SK-N-SH treated with all-trans-retinoic acid at 6 μM for 48 hours (cell line): ENCODE measurements at regions not wholly inside any gene's neighbourhood (a gene's known extent, or its start where the extent isn't known, plus 50 kb on each side); places are given as distances from the start of the nearest gene placed in this dataset.

Experiments used
- ATAC-seq: fragments of 200-7000 bp; cut with Tn5 transposase; 3 replicates; pipeline ENCODE4 v1.9.1; 2020; ENCODE audit warnings: mild to moderate bottlenecking, moderate library complexity
- ARNTL ChIP-seq: fragments of 450-650 bp; formaldehyde crosslinking; IDR thresholded peaks from 2 replicates; pipeline ENCODE4 v1.5.0; 2020; ENCODE audit warnings: low read depth, mild to moderate bottlenecking, moderate library complexity, borderline replicate concordance
- BACH2 ChIP-seq: fragments of 250-450 bp; sonication (Bioruptor Pico); IDR thresholded peaks from 2 replicates; pipeline ENCODE4 v1.9.0; 2021; ENCODE audit warnings: mild to moderate bottlenecking, borderline replicate concordance
- CREB5 ChIP-seq: fragments of 250-450 bp; sonication (Bioruptor Pico); IDR thresholded peaks from 2 replicates; pipeline ENCODE4 v1.5.1; 2020; ENCODE audit warnings: low read depth, mild to moderate bottlenecking, moderate library complexity
- CSRNP3 ChIP-seq: fragments of 250-450 bp; sonication (Bioruptor Pico); IDR thresholded peaks from 2 replicates; pipeline ENCODE4 v1.5.1; 2021; ENCODE audit warnings: mild to moderate bottlenecking, moderate library complexity
- GLIS3 ChIP-seq: fragments of 250-450 bp; sonication (Bioruptor Pico); IDR thresholded peaks from 2 replicates; pipeline ENCODE4 v1.5.0; 2020; ENCODE audit warnings: mild to moderate bottlenecking, moderate library complexity
- ISL1 ChIP-seq: fragments of 250-450 bp; sonication (Bioruptor Pico); IDR thresholded peaks from 2 replicates; pipeline ENCODE4 v2.1.2; 2022; ENCODE audit warnings: mild to moderate bottlenecking, moderate library complexity
- POU6F1 ChIP-seq: fragments of 250-450 bp; sonication (Bioruptor Pico); IDR thresholded peaks from 2 replicates; pipeline ENCODE4 v1.8.0; 2021; ENCODE audit warnings: low read depth, mild to moderate bottlenecking, moderate library complexity, borderline replicate concordance
- PPARA ChIP-seq: fragments of 250-450 bp; sonication (Bioruptor Pico); IDR thresholded peaks from 2 replicates; pipeline ENCODE4 v1.5.0; 2020; ENCODE audit warnings: mild to moderate bottlenecking, borderline replicate concordance
- RARB ChIP-seq: fragments of 250-450 bp; sonication (Bioruptor Pico); IDR thresholded peaks from 2 replicates; pipeline ENCODE4 v1.8.0; 2021; ENCODE audit warnings: mild to moderate bottlenecking, moderate library complexity
- SNAI2 ChIP-seq: fragments of 250-450 bp; sonication (Bioruptor Pico); IDR thresholded peaks from 2 replicates; pipeline ENCODE4 v1.5.0; 2020; ENCODE audit warnings: mild to moderate bottlenecking, moderate library complexity
- TCF4 ChIP-seq: fragments of 250-450 bp; sonication (Bioruptor Pico); IDR thresholded peaks from 2 replicates; pipeline ENCODE4 v1.8.0; 2021; ENCODE audit warnings: mild to moderate bottlenecking, moderate library complexity, borderline replicate concordance
- TOX ChIP-seq: fragments of 250-450 bp; sonication (Bioruptor Pico); IDR thresholded peaks from 2 replicates; pipeline ENCODE4 v1.8.0; 2021; ENCODE audit warnings: mild to moderate bottlenecking, moderate library complexity, borderline replicate concordance
- ZFP3 ChIP-seq: fragments of 250-450 bp; sonication (Bioruptor Pico); IDR thresholded peaks from 2 replicates; pipeline ENCODE4 v1.5.0; 2020; ENCODE audit warnings: mild to moderate bottlenecking, moderate library complexity
- ZFP30 ChIP-seq: fragments of 450-650 bp; formaldehyde crosslinking; IDR thresholded peaks from 2 replicates; pipeline ENCODE4 v1.5.0; 2022; ENCODE audit warnings: mild to moderate bottlenecking, moderate library complexity
- ZNF565 ChIP-seq: fragments of 450-650 bp; formaldehyde crosslinking; conservative IDR thresholded peaks from 2 replicates; pipeline ENCODE4 v1.5.0; 2020; ENCODE audit warnings: low read depth, mild to moderate bottlenecking, moderate library complexity
- ZNF70 ChIP-seq: fragments of 450-650 bp; formaldehyde crosslinking; IDR thresholded peaks from 2 replicates; pipeline ENCODE4 v1.5.0; 2020; ENCODE audit warnings: mild to moderate bottlenecking, moderate library complexity
- ZNF8 ChIP-seq: fragments of 450-650 bp; formaldehyde crosslinking; IDR thresholded peaks from 2 replicates; pipeline ENCODE4 v1.5.0; 2020; ENCODE audit warnings: mild to moderate bottlenecking, moderate library complexity
- TF ChIP-seq, protein P1 (sequence below): fragments of 250-450 bp; sonication (Bioruptor Pico); IDR thresholded peaks from 2 replicates; pipeline ENCODE4 v1.5.0; 2020; ENCODE audit warnings: mild to moderate bottlenecking, moderate library complexity

GRCh38 chr13:29925457-29926097 lies 75.2 kb upstream of the UBL3 start:
- TF ChIP-seq, protein P1, sequence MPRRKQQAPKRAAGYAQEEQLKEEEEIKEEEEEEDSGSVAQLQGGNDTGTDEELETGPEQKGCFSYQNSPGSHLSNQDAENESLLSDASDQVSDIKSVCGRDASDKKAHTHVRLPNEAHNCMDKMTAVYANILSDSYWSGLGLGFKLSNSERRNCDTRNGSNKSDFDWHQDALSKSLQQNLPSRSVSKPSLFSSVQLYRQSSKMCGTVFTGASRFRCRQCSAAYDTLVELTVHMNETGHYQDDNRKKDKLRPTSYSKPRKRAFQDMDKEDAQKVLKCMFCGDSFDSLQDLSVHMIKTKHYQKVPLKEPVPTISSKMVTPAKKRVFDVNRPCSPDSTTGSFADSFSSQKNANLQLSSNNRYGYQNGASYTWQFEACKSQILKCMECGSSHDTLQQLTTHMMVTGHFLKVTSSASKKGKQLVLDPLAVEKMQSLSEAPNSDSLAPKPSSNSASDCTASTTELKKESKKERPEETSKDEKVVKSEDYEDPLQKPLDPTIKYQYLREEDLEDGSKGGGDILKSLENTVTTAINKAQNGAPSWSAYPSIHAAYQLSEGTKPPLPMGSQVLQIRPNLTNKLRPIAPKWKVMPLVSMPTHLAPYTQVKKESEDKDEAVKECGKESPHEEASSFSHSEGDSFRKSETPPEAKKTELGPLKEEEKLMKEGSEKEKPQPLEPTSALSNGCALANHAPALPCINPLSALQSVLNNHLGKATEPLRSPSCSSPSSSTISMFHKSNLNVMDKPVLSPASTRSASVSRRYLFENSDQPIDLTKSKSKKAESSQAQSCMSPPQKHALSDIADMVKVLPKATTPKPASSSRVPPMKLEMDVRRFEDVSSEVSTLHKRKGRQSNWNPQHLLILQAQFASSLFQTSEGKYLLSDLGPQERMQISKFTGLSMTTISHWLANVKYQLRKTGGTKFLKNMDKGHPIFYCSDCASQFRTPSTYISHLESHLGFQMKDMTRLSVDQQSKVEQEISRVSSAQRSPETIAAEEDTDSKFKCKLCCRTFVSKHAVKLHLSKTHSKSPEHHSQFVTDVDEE (CRISPR knock-in tag) = no peak
- TF ChIP-seq BACH2 (CRISPR knock-in tag) (no peak), PPARA (CRISPR knock-in tag) (no peak)
- ATAC-seq = peak; percentile 5; the same call in 2 of the 3 replicates

GRCh38 chr13:29924482-29925350 lies 74.3 kb upstream of the UBL3 start:
- ATAC-seq = peak; percentile 44; the same call in 2 of the 3 replicates
- TF ChIP-seq TOX = no peak
- no peak for TF ChIP-seq ARNTL
- no peak for TF ChIP-seq ZNF565 (CRISPR knock-in tag)
- TF ChIP-seq GLIS3 (CRISPR knock-in tag) = no peak
- TF ChIP-seq ZNF8 = no peak
- TF ChIP-seq CREB5 (CRISPR knock-in tag) = no peak
- no peak for TF ChIP-seq CSRNP3 (CRISPR knock-in tag)
- TF ChIP-seq ZFP30 (CRISPR knock-in tag) = no peak
- no peak for TF ChIP-seq BACH2 (CRISPR knock-in tag)
- TF ChIP-seq ZNF70 (CRISPR knock-in tag) = no peak
- no peak for TF ChIP-seq RARB (CRISPR knock-in tag)
- TF ChIP-seq ZFP3 (CRISPR knock-in tag) = no peak
- no peak for TF ChIP-seq SNAI2 (CRISPR knock-in tag)
- TF ChIP-seq TCF4 (CRISPR knock-in tag) = no peak
- no peak for TF ChIP-seq PPARA (CRISPR knock-in tag)

DNA sequence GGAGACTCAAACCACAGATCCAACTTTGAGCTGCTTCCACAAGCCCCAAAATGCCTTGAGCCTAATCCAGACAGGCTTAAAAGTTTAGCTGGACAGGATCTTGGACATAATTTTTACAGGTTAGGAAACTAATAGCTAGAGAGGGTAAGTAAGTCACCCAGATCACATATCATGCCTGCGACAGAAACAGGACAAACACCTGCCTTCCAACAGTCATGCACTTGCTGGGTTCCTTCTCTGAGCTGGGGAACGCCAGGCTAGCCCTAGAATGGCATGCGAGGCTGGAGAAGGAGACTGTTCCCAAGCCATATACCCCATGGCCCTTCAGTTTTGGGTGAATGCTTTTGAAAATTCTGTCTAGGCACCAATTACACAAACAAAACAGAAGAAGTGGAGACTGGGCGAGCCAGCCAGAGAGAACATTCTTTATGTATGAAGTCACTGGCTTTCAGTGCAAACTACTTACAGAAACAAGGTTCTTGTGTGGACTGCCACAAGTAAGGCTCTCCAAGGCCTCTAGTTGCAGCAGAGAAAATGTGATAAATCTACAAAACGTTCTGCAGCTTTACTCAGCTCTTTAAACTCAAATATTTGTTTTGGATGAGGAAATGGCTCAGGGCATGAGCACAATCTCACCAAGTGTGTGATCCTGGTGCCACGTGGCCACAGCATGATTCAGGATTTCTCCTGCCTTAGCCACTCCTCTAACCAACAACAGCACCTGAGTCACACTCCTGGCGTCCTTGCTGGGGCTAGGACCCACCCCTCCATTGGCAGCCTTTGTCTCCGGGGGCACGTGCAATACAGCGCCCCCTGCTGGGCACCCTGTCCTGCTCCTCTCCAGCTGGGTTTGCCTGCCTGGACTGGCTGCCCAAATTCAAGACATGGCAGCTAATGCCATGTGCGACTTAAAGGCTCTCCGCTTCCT lies 73.4 kb upstream of the UBL3 start:
- ATAC-seq = peak; percentile 88
- TF ChIP-seq SNAI2 (CRISPR knock-in tag) (0 out of 2 replicates have a peak, but pooled peaks have one; percentile 9), ZNF70 (CRISPR knock-in tag) (no peak), ISL1 (CRISPR knock-in tag) (peak; percentile 39), POU6F1 (CRISPR knock-in tag) (0 out of 2 replicates have a peak, but pooled peaks have one; percentile 41)
